Activated naive CD8-positive, alpha-beta T cell treated with anti-CD3 and anti-CD28 coated beads, Interleukin-2, amount 50 U/mL, for 24 hours (primary cell): ENCODE measurements at regions not wholly inside any gene's neighbourhood (a gene's known extent, or its start where the extent isn't known, plus 50 kb on each side); places are given as distances from the start of the nearest gene placed in this dataset.

Experiments used
- ATAC-seq: fragments of 150-1000 bp; cut with Tn5 transposase; one replicate; pipeline ENCODE4 v1.10.0; 2021
- DNase-seq: peaks from one replicate; pipeline ENCODE4 v3.0.0; 2021
- H3K27ac Mint-ChIP-seq: one replicate; pipeline ENCODE4 v1.8.0; 2021; ENCODE audit warnings: mild to moderate bottlenecking, mixed read lengths
- H3K27me3 Mint-ChIP-seq: one replicate; pipeline ENCODE4 v1.8.0; 2021; ENCODE audit warnings: mixed read lengths
- H3K36me3 Mint-ChIP-seq: one replicate; pipeline ENCODE4 v1.8.0; 2021; ENCODE audit warnings: low read depth, mixed read lengths
- H3K4me1 Mint-ChIP-seq: one replicate; pipeline ENCODE4 v1.8.0; 2021; ENCODE audit warnings: mixed read lengths
- H3K4me3 Mint-ChIP-seq: one replicate; pipeline ENCODE4 v1.8.0; 2021; ENCODE audit warnings: mild to moderate bottlenecking, moderate library complexity, mixed read lengths
- H3K9me3 Mint-ChIP-seq: one replicate; pipeline ENCODE4 v1.8.0; 2021; ENCODE audit warnings: mixed read lengths

DNA sequence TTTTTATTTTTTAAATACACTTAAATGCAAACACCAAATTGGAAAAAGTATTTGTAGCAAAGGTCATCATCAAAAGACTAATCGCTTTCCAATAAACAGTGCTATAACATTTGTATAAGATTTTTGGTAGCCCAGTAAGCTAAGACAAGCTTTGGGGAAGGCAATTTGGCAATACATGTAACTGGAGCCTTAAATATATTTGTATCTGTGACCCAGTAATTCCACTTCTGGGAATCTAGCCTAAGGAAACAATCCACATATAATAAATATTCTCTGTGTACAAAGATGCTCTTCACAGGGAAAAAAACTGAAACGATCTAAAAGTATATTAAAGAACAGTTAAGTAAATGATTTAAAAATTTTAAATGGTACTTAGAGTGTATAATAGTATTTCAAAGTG lies 65.5 kb upstream of the TJP1 start:
- Mint-ChIP-seq H3K36me3 (no peaks in the 10 kb centered on the region), H3K27me3 (peaks cover 23% of the 10 kb centered on the region), H3K4me1 (no peaks in the 10 kb centered on the region), H3K4me3 (no peak overlapping the region), H3K27ac (no peak overlapping the region), H3K9me3 (no peaks in the 10 kb centered on the region)
- no peak for DNase-seq
- no peak for ATAC-seq

- no peak for DNase-seq
- no peak overlapping the region for H3K4me3 Mint-ChIP-seq
- no peaks in the 10 kb centered on the region for H3K4me1 Mint-ChIP-seq
- H3K27ac Mint-ChIP-seq = no peak overlapping the region
- no peaks in the 10 kb centered on the region for H3K9me3 Mint-ChIP-seq
- no peaks in the 10 kb centered on the region for H3K36me3 Mint-ChIP-seq
- ATAC-seq = no peak
- peaks cover 34% of the 10 kb centered on the region for H3K27me3 Mint-ChIP-seq
Measured at GRCh38 chr15:29885183-29885582, 62.9 kb upstream of the TJP1 start.

GRCh38 chr15:29883126-29883525 lies 60.9 kb upstream of the TJP1 start:
- H3K27me3 Mint-ChIP-seq = peaks cover 33% of the 10 kb centered on the region
- ATAC-seq (no peak), DNase-seq (no peak)
- H3K4me1 Mint-ChIP-seq = no peaks in the 10 kb centered on the region
- H3K36me3 Mint-ChIP-seq = no peaks in the 10 kb centered on the region
- no peak overlapping the region for H3K27ac Mint-ChIP-seq
- H3K9me3 Mint-ChIP-seq = no peaks in the 10 kb centered on the region
- H3K4me3 Mint-ChIP-seq = no peak overlapping the region

DNA sequence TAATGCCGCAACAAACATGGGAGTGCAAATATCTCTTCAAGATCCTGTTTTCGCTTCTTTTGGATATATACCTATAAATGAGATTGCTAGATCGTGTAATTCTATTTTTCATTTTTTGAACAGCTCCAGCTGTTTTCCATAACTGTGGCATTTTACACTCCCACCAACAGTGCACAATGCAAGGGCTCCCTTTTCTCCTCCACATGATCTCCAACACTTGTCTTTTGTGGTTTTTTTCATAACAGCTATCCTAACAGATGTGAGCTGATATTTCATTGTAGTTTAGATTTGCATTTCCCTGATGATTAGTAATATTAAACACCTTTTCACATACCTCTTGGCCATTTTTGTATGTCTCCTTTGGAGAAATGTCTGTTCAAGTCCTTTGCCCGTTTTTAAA lies 58.6 kb upstream of the TJP1 start:
- no peak overlapping the region for H3K27ac Mint-ChIP-seq
- H3K27me3 Mint-ChIP-seq = peaks cover 39% of the 10 kb centered on the region
- no peaks in the 10 kb centered on the region for H3K36me3 Mint-ChIP-seq
- no peak for DNase-seq
- H3K9me3 Mint-ChIP-seq = no peaks in the 10 kb centered on the region
- no peak overlapping the region for H3K4me3 Mint-ChIP-seq
- ATAC-seq = no peak
- no peaks in the 10 kb centered on the region for H3K4me1 Mint-ChIP-seq

GRCh38 chr15:29880341-29880740 lies 58.1 kb upstream of the TJP1 start:
- DNase-seq (no peak), ATAC-seq (no peak)
- peaks cover 37% of the 10 kb centered on the region for H3K27me3 Mint-ChIP-seq
- no peaks in the 10 kb centered on the region for H3K9me3 Mint-ChIP-seq
- H3K36me3 Mint-ChIP-seq = no peaks in the 10 kb centered on the region
- no peak overlapping the region for H3K27ac Mint-ChIP-seq
- H3K4me3 Mint-ChIP-seq = no peak overlapping the region
- H3K4me1 Mint-ChIP-seq = no peaks in the 10 kb centered on the region

DNA sequence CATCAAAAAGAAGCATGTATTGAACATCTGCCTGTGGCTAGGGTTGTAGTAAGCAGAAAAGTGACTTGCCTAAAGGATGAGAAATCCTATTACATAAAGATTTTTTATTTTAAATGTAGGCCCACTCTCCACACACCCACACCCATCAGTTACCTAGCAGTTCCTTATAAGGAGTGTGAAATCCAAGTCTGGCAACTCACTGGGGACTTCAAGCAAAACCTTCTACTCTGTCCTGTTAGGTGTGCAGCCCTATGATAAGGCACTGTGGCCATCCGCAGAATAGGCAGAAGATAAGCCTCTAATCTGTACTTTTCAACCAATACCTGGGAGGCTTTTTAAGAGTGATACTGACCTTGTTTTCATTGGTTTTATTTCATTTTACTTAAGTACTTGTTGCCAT lies 52.7 kb upstream of the TJP1 start:
- Mint-ChIP-seq H3K4me3 (no peak overlapping the region), H3K27me3 (peaks cover 20% of the 10 kb centered on the region), H3K9me3 (no peaks in the 10 kb centered on the region), H3K27ac (no peak overlapping the region), H3K4me1 (no peaks in the 10 kb centered on the region), H3K36me3 (no peaks in the 10 kb centered on the region)
- ATAC-seq (no peak), DNase-seq (no peak)

DNA sequence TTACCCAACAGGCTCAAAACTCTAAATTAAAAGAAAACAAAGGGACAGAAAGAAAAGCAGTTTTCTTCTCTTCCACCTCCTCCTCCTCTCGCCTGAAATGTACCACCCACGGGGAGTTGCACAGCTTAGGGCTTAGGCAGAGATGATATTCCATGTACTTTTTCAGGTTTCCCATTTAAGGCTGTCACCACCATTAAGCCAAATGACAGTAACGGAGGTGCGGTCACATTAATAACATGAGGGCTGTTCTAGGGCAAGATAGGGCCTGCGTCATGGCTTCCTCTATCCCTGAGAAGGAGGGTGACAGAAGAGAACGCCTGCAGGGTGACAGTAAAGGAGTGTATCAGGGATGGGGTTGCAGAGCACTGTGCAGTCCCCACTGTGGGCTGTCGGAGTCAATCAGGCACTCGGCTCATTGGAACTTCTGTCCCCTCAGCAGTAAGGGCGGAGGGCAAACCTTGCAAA lies 51.7 kb upstream of the TJP1 start:
- H3K4me3 Mint-ChIP-seq = no peak overlapping the region
- DNase-seq (no peak), ATAC-seq (no peak)
- H3K9me3 Mint-ChIP-seq = no peaks in the 10 kb centered on the region
- no peak overlapping the region for H3K27ac Mint-ChIP-seq
- no peaks in the 10 kb centered on the region for H3K4me1 Mint-ChIP-seq
- H3K36me3 Mint-ChIP-seq = no peaks in the 10 kb centered on the region
- H3K27me3 Mint-ChIP-seq = peaks cover 20% of the 10 kb centered on the region

GRCh38 chr15:29873264-29873663 lies 51.0 kb upstream of the TJP1 start:
- Mint-ChIP-seq H3K4me1 (no peaks in the 10 kb centered on the region), H3K9me3 (no peaks in the 10 kb centered on the region), H3K36me3 (no peaks in the 10 kb centered on the region), H3K27me3 (peaks cover 16% of the 10 kb centered on the region), H3K27ac (no peak overlapping the region), H3K4me3 (no peak overlapping the region)
- no peak for DNase-seq
- no peak for ATAC-seq

GRCh38 chr15:29872716-29873115 lies 50.4 kb upstream of the TJP1 start:
- Mint-ChIP-seq H3K27ac (no peak overlapping the region), H3K4me1 (no peaks in the 10 kb centered on the region), H3K9me3 (no peaks in the 10 kb centered on the region), H3K27me3 (peaks cover 16% of the 10 kb centered on the region), H3K36me3 (no peaks in the 10 kb centered on the region), H3K4me3 (no peak overlapping the region)
- DNase-seq (no peak), ATAC-seq (no peak)
